Muscle of arm (tissue), 1 donor: ENCODE measurements at regions not wholly inside any gene's neighbourhood (a gene's known extent, or its start where the extent isn't known, plus 50 kb on each side); places are given as distances from the start of the nearest gene placed in this dataset.
"Not testable (repeated sequence)": the region's sequence is repeated elsewhere in the genome, so short reads cannot be mapped to it uniquely, and the experiment has no call there.

Experiments
- DNase-seq: peaks from one replicate; pipeline ENCODE4 v3.0.0-alpha.2; 2013

- no peak for DNase-seq
These were observed 181.0 kb upstream of the GHR start for GRCh38 chr5:42242210-42242609.

- DNase-seq = peak; percentile 27
These were observed 180.3 kb upstream of the GHR start for GRCh38 chr5:42242881-42243485.

GRCh38 chr5:42252306-42252705 lies 170.9 kb upstream of the GHR start:
- no peak for DNase-seq

- not testable (repeated sequence) for DNase-seq
These were observed 163.3 kb upstream of the GHR start for GRCh38 chr5:42259914-42260313.

GRCh38 chr5:42267091-42267490 lies 156.1 kb upstream of the GHR start:
- peak; percentile 15 for DNase-seq

GRCh38 chr5:42268170-42268569 lies 155.1 kb upstream of the GHR start:
- not testable (repeated sequence) for DNase-seq

GRCh38 chr5:42268630-42269029 lies 154.6 kb upstream of the GHR start:
- no peak for DNase-seq

GRCh38 chr5:42270771-42271170 lies 152.5 kb upstream of the GHR start:
- peak; percentile 38 for DNase-seq

GRCh38 chr5:42274913-42275312 lies 148.3 kb upstream of the GHR start:
- no peak for DNase-seq

- DNase-seq = no peak
These were observed 145.9 kb upstream of the GHR start for GRCh38 chr5:42277293-42277692.

- DNase-seq = no peak
These were observed 138.7 kb upstream of the GHR start for GRCh38 chr5:42284584-42284983.

- DNase-seq = no peak
These were observed 138.0 kb upstream of the GHR start for GRCh38 chr5:42285230-42285629.

- no peak for DNase-seq
These were observed 122.7 kb upstream of the GHR start for GRCh38 chr5:42300496-42300895.

- peak; percentile 17 for DNase-seq
These were observed 121.9 kb upstream of the GHR start for GRCh38 chr5:42301349-42301748.

- no peak for DNase-seq
These were observed 121.1 kb upstream of the GHR start for GRCh38 chr5:42302186-42302585.

GRCh38 chr5:42306287-42306686 lies 117.0 kb upstream of the GHR start:
- DNase-seq = no peak

GRCh38 chr5:42309865-42310264 lies 113.4 kb upstream of the GHR start:
- DNase-seq = no peak

- no peak for DNase-seq
These were observed 108.0 kb upstream of the GHR start for GRCh38 chr5:42315214-42315613.

GRCh38 chr5:42317575-42317974 lies 105.7 kb upstream of the GHR start:
- DNase-seq = no peak

- not testable (repeated sequence) for DNase-seq
These were observed 103.7 kb upstream of the GHR start for GRCh38 chr5:42319546-42319945.

- no peak for DNase-seq
These were observed 101.5 kb upstream of the GHR start for GRCh38 chr5:42321785-42322184.

- no peak for DNase-seq
These were observed 86.1 kb upstream of the GHR start for GRCh38 chr5:42337143-42337542.

GRCh38 chr5:42337607-42338006 lies 85.6 kb upstream of the GHR start:
- no peak for DNase-seq

- DNase-seq = no peak
These were observed 85.1 kb upstream of the GHR start for GRCh38 chr5:42338136-42338535.

- no peak for DNase-seq
These were observed 74.1 kb upstream of the GHR start for GRCh38 chr5:42349163-42349562.
